Putamen (tissue), 1 donor: ENCODE measurements at regions not wholly inside any gene's neighbourhood (a gene's known extent, or its start where the extent isn't known, plus 50 kb on each side); places are given as distances from the start of the nearest gene placed in this dataset.

Experiments
- DNase-seq: peaks from one replicate; pipeline ENCODE4 v3.0.0-alpha.2; 2016; ENCODE audit warnings: low spot score

GRCh38 chr12:30437616-30438015 lies 258.1 kb downstream of the IPO8 start:
- no peak for DNase-seq

GRCh38 chr12:30437044-30437443 lies 258.6 kb downstream of the IPO8 start:
- no peak for DNase-seq

- DNase-seq = no peak
These were observed 267.6 kb downstream of the IPO8 start for GRCh38 chr12:30428098-30428497.

GRCh38 chr12:30427555-30427954 lies 268.1 kb downstream of the IPO8 start:
- no peak for DNase-seq

GRCh38 chr12:30425445-30425844 lies 270.2 kb downstream of the IPO8 start:
- no peak for DNase-seq

- DNase-seq = no peak
These were observed 272.3 kb downstream of the IPO8 start for GRCh38 chr12:30423330-30423729.

- no peak for DNase-seq
These were observed 272.8 kb downstream of the IPO8 start for GRCh38 chr12:30422844-30423243.

GRCh38 chr12:30420561-30420960 lies 275.1 kb downstream of the IPO8 start:
- no peak for DNase-seq

- DNase-seq = peak; percentile 60
These were observed 277.9 kb downstream of the IPO8 start for GRCh38 chr12:30417697-30418231.

GRCh38 chr12:30416631-30417030 lies 279.0 kb downstream of the IPO8 start:
- no peak for DNase-seq

- DNase-seq = no peak
These were observed 279.9 kb downstream of the IPO8 start for GRCh38 chr12:30415777-30416176.

GRCh38 chr12:30414507-30414906 lies 281.2 kb downstream of the IPO8 start:
- no peak for DNase-seq

- no peak for DNase-seq
These were observed 295.3 kb downstream of the IPO8 start for GRCh38 chr12:30400349-30400748.

- no peak for DNase-seq
These were observed 295.8 kb downstream of the IPO8 start for GRCh38 chr12:30399859-30400258.

GRCh38 chr12:30396576-30396975 lies 299.1 kb downstream of the IPO8 start:
- no peak for DNase-seq

GRCh38 chr12:30395190-30395589 lies 300.5 kb downstream of the IPO8 start:
- no peak for DNase-seq

- no peak for DNase-seq
These were observed 303.8 kb downstream of the IPO8 start for GRCh38 chr12:30391766-30392366.

GRCh38 chr12:30385706-30386105 lies 310.0 kb downstream of the IPO8 start:
- DNase-seq = no peak

GRCh38 chr12:30384976-30385375 lies 310.7 kb downstream of the IPO8 start:
- DNase-seq = no peak

GRCh38 chr12:30378307-30378706 lies 317.4 kb downstream of the IPO8 start:
- no peak for DNase-seq

- DNase-seq = no peak
These were observed 330.8 kb downstream of the IPO8 start for GRCh38 chr12:30364822-30365221.

- DNase-seq = no peak
These were observed 334.5 kb downstream of the IPO8 start for GRCh38 chr12:30361145-30361544.

- DNase-seq = no peak
These were observed 337.0 kb downstream of the IPO8 start for GRCh38 chr12:30358671-30359070.

- no peak for DNase-seq
These were observed 337.7 kb downstream of the IPO8 start for GRCh38 chr12:30357766-30358490.
